AG04450 (cell line): ENCODE measurements at regions not wholly inside any gene's neighbourhood (a gene's known extent, or its start where the extent isn't known, plus 50 kb on each side); places are given as distances from the start of the nearest gene placed in this dataset.

Experiments
- CTCF ChIA-PET: fragments of 300-600, 350-600 bp; formaldehyde crosslinking; extraction: SDS; loops from one replicate; lab custom pipeline; 2022; ENCODE audit warnings: antibody characterized with exemption, inconsistent platforms; lab: Charles Lee
- POLR2A ChIA-PET: fragments of 350-600 bp; formaldehyde crosslinking; extraction: SDS; loops from one replicate; lab custom pipeline; 2021; ENCODE audit warnings: antibody characterized with exemption, inconsistent platforms; lab: Yijun Ruan, JAX
- DNase-seq: peaks from one replicate; pipeline ENCODE4 v3.0.0-alpha.2; 2011; ENCODE audit warnings: low read depth, low spot score
- H3K27ac ChIP-seq: one replicate; pipeline ENCODE4 v1.5.1; 2012; ENCODE audit warnings: low read depth, low read length, control low read depth
- H3K27me3 ChIP-seq: one replicate; pipeline ENCODE4 v1.6.0; 2012; ENCODE audit warnings: low read length; ENCODE audit not compliant: control insufficient read depth, insufficient read depth
- H3K4me3 ChIP-seq: 2 replicates; pipeline ENCODE4 v1.5.1; 2011; ENCODE audit warnings: mild to moderate bottlenecking, low read depth, low read length, control low read depth
- H3K9me3 ChIP-seq: 2 replicates; pipeline ENCODE4 v1.5.1; 2012; ENCODE audit warnings: low read length; ENCODE audit not compliant: control insufficient read depth, insufficient read depth
- CTCF ChIP-seq: IDR thresholded peaks from 2 replicates; pipeline ENCODE4 v1.5.1; 2011; ENCODE audit warnings: low read depth, low read length, control low read depth, inconsistent platforms

GRCh38 chr6:23591761-23592160 lies 534.3 kb upstream of the NRSN1 start:
- no peak for DNase-seq
- CTCF ChIA-PET, result no interaction called here
- Histone ChIP-seq H3K9me3 (no peaks in the 10 kb centered on the region), H3K27me3 (no peaks in the 10 kb centered on the region), H3K4me3 (no peak overlapping the region), H3K27ac (no peak overlapping the region)
- no peak for TF ChIP-seq CTCF
- POLR2A ChIA-PET, result no interaction called here

- CTCF ChIA-PET, result no interaction called here
- Histone ChIP-seq H3K9me3 (no peaks in the 10 kb centered on the region), H3K27me3 (no peaks in the 10 kb centered on the region), H3K4me3 (no peak overlapping the region), H3K27ac (no peak overlapping the region)
- POLR2A ChIA-PET, result no interaction called here
- no peak for DNase-seq
- no peak for TF ChIP-seq CTCF
These were observed 525.9 kb upstream of the NRSN1 start for GRCh38 chr6:23600118-23600517.

GRCh38 chr6:23601811-23602345 lies 524.1 kb upstream of the NRSN1 start:
- no peak for DNase-seq
- POLR2A ChIA-PET, result no interaction called here
- Histone ChIP-seq H3K27ac (no peak overlapping the region), H3K9me3 (no peaks in the 10 kb centered on the region), H3K4me3 (no peak overlapping the region), H3K27me3 (no peaks in the 10 kb centered on the region)
- no peak for TF ChIP-seq CTCF
- CTCF ChIA-PET, result no interaction called here

- CTCF ChIA-PET, result no interaction called here
- Histone ChIP-seq H3K27me3 (no peaks in the 10 kb centered on the region), H3K27ac (no peak overlapping the region), H3K9me3 (no peaks in the 10 kb centered on the region; the same call in 1 of the 2 replicates), H3K4me3 (no peak overlapping the region)
- DNase-seq, result no peak
- no peak for TF ChIP-seq CTCF
- POLR2A ChIA-PET, result no interaction called here
These were observed 517.0 kb upstream of the NRSN1 start for GRCh38 chr6:23608931-23609435.

GRCh38 chr6:23611776-23612381 lies 514.1 kb upstream of the NRSN1 start:
- TF ChIP-seq CTCF, result no peak
- no peak for DNase-seq
- Histone ChIP-seq H3K4me3 (no peak overlapping the region), H3K27ac (no peak overlapping the region), H3K27me3 (no peaks in the 10 kb centered on the region), H3K9me3 (no peaks in the 10 kb centered on the region; the same call in 1 of the 2 replicates)
- ChIA-PET CTCF (no interaction called here), POLR2A (no interaction called here)
